ENCODE measurements at regions not wholly inside any gene's neighbourhood (a gene's known extent, or its start where the extent isn't known, plus 50 kb on each side); places are given as distances from the start of the nearest gene placed in this dataset.

- no peak overlapping the region for H3K4me3 ChIP-seq (replicated peaks in 1 of 3; ENCODE audit: insufficient read depth in 1 of 3, low read depth in 1 of 3, low read length in 3 of 3)
- no peak overlapping the region for H3K4me2 ChIP-seq (ENCODE audit: insufficient read depth, low read length)
- no peaks in the 10 kb centered on the region for H3K9me3 ChIP-seq (replicated peaks; ENCODE audit: control insufficient read depth, insufficient read depth, low read length)
- POLR2A ChIA-PET = no interaction called here
- peak; percentile 86 for FAIRE-seq
- DNase-seq (ENCODE audit: low read depth, low spot score) = peak; percentile 78
- H3K4me1 ChIP-seq (ENCODE audit: control insufficient read depth, extremely low read depth, insufficient read depth, low read length) = peaks cover 19% of the 10 kb centered on the region
- no TSS peak for BruUV-seq (replicated peaks)
- no peaks in the 10 kb centered on the region for H3K27me3 ChIP-seq (ENCODE audit: control insufficient read depth in 2 of 2, insufficient read depth in 2 of 2, low read length in 2 of 2)
- CTCF ChIA-PET = interaction anchor here (0.5 to 4.5 kb wide), 56 partner anchors 9 to 796 kb away, joined by 3 to 91 read pairs (median 4); no protein-coding TSS in a partner anchor
- no peak overlapping the region for H3K27ac ChIP-seq (ENCODE audit: insufficient read depth, low read depth, low read length)
- H2AFZ ChIP-seq (ENCODE audit: low read depth, low read length) = no peak overlapping the region
- TF ChIP-seq POLR2A (IDR thresholded peaks at IDR 0.05; ENCODE audit: low read depth, low read length) = no peak
- TF ChIP-seq EZH2 (IDR thresholded peaks at IDR 0.05; ENCODE audit: borderline replicate concordance, low read depth, low read length, severe bottlenecking) = no peak
- peak; percentile 60 for TF ChIP-seq MAX (IDR thresholded peaks at IDR 0.05; ENCODE audit: insufficient read depth, insufficient read length)
- TF ChIP-seq MYC (IDR thresholded peaks at IDR 0.05; ENCODE audit: low read depth, low read length) = no peak
- peak; percentile 87 to 90 for TF ChIP-seq CTCF (IDR thresholded peaks at IDR 0.05; ENCODE audit: extremely low read depth in 1 of 2, insufficient read depth in 1 of 2, low read depth in 1 of 2, low read length in 2 of 2)
- H3K36me3 ChIP-seq (ENCODE audit: control insufficient read depth in 2 of 2, extremely low read depth in 1 of 2, insufficient read depth in 2 of 2, low read length in 2 of 2) = no peaks in the 10 kb centered on the region
- H3K79me2 ChIP-seq (ENCODE audit: control insufficient read depth, insufficient read depth, low read length) = no peaks in the 10 kb centered on the region
- dilution Hi-C loops (cut with MboI; ENCODE audit: extremely low pct_ligation_motif_present, low sequenced_read_pairs) (no loop called here), intact Hi-C loops (cut with micrococcal nuclease) (loop anchor here (1.0 to 10.0 kb wide), 7 partner anchors 185 to 575 kb away; no protein-coding TSS in a partner anchor)
- no peaks in the 10 kb centered on the region for H4K20me1 ChIP-seq (replicated peaks; ENCODE audit: control insufficient read depth, extremely low read depth, insufficient read depth, low read length)
- no peak overlapping the region for H3K9ac ChIP-seq (replicated peaks; ENCODE audit: extremely low read depth, insufficient read depth, low read length)
- H3K9me1 ChIP-seq (replicated peaks; ENCODE audit: control insufficient read depth, extremely low read depth, insufficient read depth, low read length) = no peaks in the 10 kb centered on the region
These were observed 154.9 kb upstream of the NAV2 start for GRCh38 chr11:19557720-19558140.

- DNase-seq (ENCODE audit: low read depth, low spot score) (no peak), FAIRE-seq (no peak)
- no peak for TF ChIP-seq CTCF (IDR thresholded peaks at IDR 0.05; ENCODE audit: extremely low read depth in 1 of 2, insufficient read depth in 1 of 2, low read depth in 1 of 2, low read length in 2 of 2)
- no peak for TF ChIP-seq GATA2 (IDR thresholded peaks at IDR 0.05; ENCODE audit: insufficient read depth, insufficient read length, low read depth, low read length)
- TF ChIP-seq EZH2 (IDR thresholded peaks at IDR 0.05; ENCODE audit: borderline replicate concordance, low read depth, low read length, severe bottlenecking) = no peak
- TF ChIP-seq JUN (IDR thresholded peaks at IDR 0.05; ENCODE audit: borderline replicate concordance, insufficient read depth, insufficient read length, low read depth) = no peak
- TF ChIP-seq MYC (IDR thresholded peaks at IDR 0.05; ENCODE audit: low read depth, low read length) = no peak
- TF ChIP-seq FOS (IDR thresholded peaks at IDR 0.05; ENCODE audit: borderline replicate concordance, insufficient read depth, low read length) = no peak
- TF ChIP-seq MAX (IDR thresholded peaks at IDR 0.05; ENCODE audit: insufficient read depth, insufficient read length) = no peak
- TF ChIP-seq POLR2A (IDR thresholded peaks at IDR 0.05; ENCODE audit: low read depth, low read length) = no peak
- no peak for TF ChIP-seq POLR2AphosphoS5 (IDR thresholded peaks at IDR 0.05; ENCODE audit: insufficient read depth, low read depth, low read length)
- dilution Hi-C loops (cut with MboI; ENCODE audit: extremely low pct_ligation_motif_present, low sequenced_read_pairs) = no loop called here
- no peaks in the 10 kb centered on the region for H3K9me1 ChIP-seq (replicated peaks; ENCODE audit: control insufficient read depth, extremely low read depth, insufficient read depth, low read length)
- no peaks in the 10 kb centered on the region for H3K79me2 ChIP-seq (ENCODE audit: control insufficient read depth, insufficient read depth, low read length)
- no peaks in the 10 kb centered on the region for H4K20me1 ChIP-seq (replicated peaks; ENCODE audit: control insufficient read depth, extremely low read depth, insufficient read depth, low read length)
- intact Hi-C loops (cut with micrococcal nuclease) = loop anchor here (1.0 to 10.0 kb wide), 7 partner anchors 185 to 575 kb away; no protein-coding TSS in a partner anchor
- H3K36me3 ChIP-seq (ENCODE audit: control insufficient read depth in 2 of 2, extremely low read depth in 1 of 2, insufficient read depth in 2 of 2, low read length in 2 of 2) = no peaks in the 10 kb centered on the region
- H3K27me3 ChIP-seq (ENCODE audit: control insufficient read depth in 2 of 2, insufficient read depth in 2 of 2, low read length in 2 of 2) = no peaks in the 10 kb centered on the region
- no peak overlapping the region for H2AFZ ChIP-seq (ENCODE audit: low read depth, low read length)
- ChIA-PET CTCF (interaction anchor here (0.6 to 4.5 kb wide), 55 partner anchors 10 to 797 kb away, joined by 3 to 91 read pairs (median 4); no protein-coding TSS in a partner anchor), POLR2A (no interaction called here)
- peaks cover 19% of the 10 kb centered on the region for H3K4me1 ChIP-seq (ENCODE audit: control insufficient read depth, extremely low read depth, insufficient read depth, low read length)
- H3K9me3 ChIP-seq (replicated peaks; ENCODE audit: control insufficient read depth, insufficient read depth, low read length) = no peaks in the 10 kb centered on the region
- BruUV-seq (replicated peaks) = no TSS peak
- H3K4me3 ChIP-seq (replicated peaks in 1 of 3; ENCODE audit: insufficient read depth in 1 of 3, low read depth in 1 of 3, low read length in 3 of 3) = no peak overlapping the region
- H3K27ac ChIP-seq (ENCODE audit: insufficient read depth, low read depth, low read length) = no peak overlapping the region
- H3K9ac ChIP-seq (replicated peaks; ENCODE audit: extremely low read depth, insufficient read depth, low read length) = no peak overlapping the region
- no peak overlapping the region for H3K4me2 ChIP-seq (ENCODE audit: insufficient read depth, low read length)
These were observed 155.5 kb upstream of the NAV2 start for GRCh38 chr11:19557185-19557584.

Data from endothelial cell of umbilical vein (primary cell).